ENCODE measurements at regions not wholly inside any gene's neighbourhood (a gene's known extent, or its start where the extent isn't known, plus 50 kb on each side); places are given as distances from the start of the nearest gene placed in this dataset.

DNA sequence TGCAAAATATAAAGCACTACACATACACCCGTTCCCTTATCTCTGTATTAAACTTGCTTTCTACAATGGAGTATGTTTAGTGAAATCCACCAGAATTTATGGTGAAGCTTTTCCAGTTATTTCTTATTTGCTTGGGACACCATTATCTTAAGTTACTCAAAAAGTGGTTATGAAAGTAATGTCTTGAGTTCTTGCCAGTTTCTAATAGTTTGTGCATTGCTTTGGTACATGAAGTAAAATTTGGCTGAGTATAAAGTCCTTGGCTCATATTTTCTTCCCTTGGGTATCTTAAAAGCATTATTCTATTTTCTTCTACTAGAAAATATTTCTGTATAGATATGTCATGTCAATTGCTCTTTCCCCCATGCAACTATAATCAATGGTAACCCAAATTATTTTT, 85.2 kb downstream of the POLR1F start:
- H3K4me3 Mint-ChIP-seq (ENCODE audit: unreplicated experiment) = no peak overlapping the region
- no peaks in the 10 kb centered on the region for H3K36me3 Mint-ChIP-seq (ENCODE audit: insufficient read depth, unreplicated experiment)
- TF ChIP-seq CTCF (IDR thresholded peaks at IDR 0.05; ENCODE audit: unreplicated experiment) = no peak
- peaks cover 31% of the 10 kb centered on the region for H3K4me1 Mint-ChIP-seq (ENCODE audit: insufficient read depth, unreplicated experiment)
- intact Hi-C loops (cut with micrococcal nuclease) = loop anchor here (5.0 kb wide), 3 partner anchors 61 to 1271 kb away; no protein-coding TSS in a partner anchor
- DNase-seq (ENCODE audit: unreplicated experiment) = no peak
- H3K27me3 Mint-ChIP-seq (ENCODE audit: insufficient read depth, unreplicated experiment) = no peaks in the 10 kb centered on the region
- no TSS peak for BruUV-seq (replicated peaks)
- ChIA-PET CTCF (no interaction called here), POLR2A (no interaction called here)
- H3K27ac Mint-ChIP-seq (ENCODE audit: low read depth, unreplicated experiment) = no peak overlapping the region
- H3K9me3 Mint-ChIP-seq (ENCODE audit: unreplicated experiment) = no peaks in the 10 kb centered on the region

GRCh38 chr7:19621740-19622139, 87.1 kb downstream of the POLR1F start:
- Mint-ChIP-seq H3K27me3 (ENCODE audit: insufficient read depth, unreplicated experiment) (no peaks in the 10 kb centered on the region), H3K4me1 (ENCODE audit: insufficient read depth, unreplicated experiment) (peaks cover 33% of the 10 kb centered on the region), H3K9me3 (ENCODE audit: unreplicated experiment) (peaks cover 6% of the 10 kb centered on the region), H3K4me3 (ENCODE audit: unreplicated experiment) (no peak overlapping the region), H3K27ac (ENCODE audit: low read depth, unreplicated experiment) (peak overlapping the region; percentile 89), H3K36me3 (ENCODE audit: insufficient read depth, unreplicated experiment) (no peaks in the 10 kb centered on the region)
- intact Hi-C loops (cut with micrococcal nuclease) = loop anchor here (1.0 to 5.0 kb wide), 6 partner anchors 59 to 1269 kb away; no protein-coding TSS in a partner anchor
- CTCF ChIA-PET = interaction anchor here (0.7 to 3.9 kb wide), 6 partner anchors 70 to 1269 kb away, joined by 3 to 32 read pairs (median 3); no protein-coding TSS in a partner anchor
- POLR2A ChIA-PET = interaction anchor here (0.8 to 3.9 kb wide), 4 partner anchors 43 to 628 kb away, joined by 3 to 26 read pairs (median 4); partner anchors contain the start of gene TWIST1
- BruUV-seq (replicated peaks) = no TSS peak
- peak; percentile 34 for TF ChIP-seq CTCF (IDR thresholded peaks at IDR 0.05; ENCODE audit: unreplicated experiment)
- peak; percentile 67 for DNase-seq (ENCODE audit: unreplicated experiment)

- no peak for TF ChIP-seq CTCF (IDR thresholded peaks at IDR 0.05; ENCODE audit: unreplicated experiment)
- Mint-ChIP-seq H3K27me3 (ENCODE audit: insufficient read depth, unreplicated experiment) (no peaks in the 10 kb centered on the region), H3K4me3 (ENCODE audit: unreplicated experiment) (no peak overlapping the region), H3K9me3 (ENCODE audit: unreplicated experiment) (peaks cover 13% of the 10 kb centered on the region), H3K36me3 (ENCODE audit: insufficient read depth, unreplicated experiment) (no peaks in the 10 kb centered on the region), H3K4me1 (ENCODE audit: insufficient read depth, unreplicated experiment) (peaks cover 33% of the 10 kb centered on the region), H3K27ac (ENCODE audit: low read depth, unreplicated experiment) (peak overlapping the region; percentile 89)
- DNase-seq (ENCODE audit: unreplicated experiment) = peak; percentile 76
- BruUV-seq (replicated peaks) = no TSS peak
- ChIA-PET CTCF (interaction anchor here (0.6 to 3.9 kb wide), 12 partner anchors 30 to 1030 kb away, joined by 3 to 32 read pairs (median 3); no protein-coding TSS in a partner anchor), POLR2A (interaction anchor here (1.0 to 3.9 kb wide), 6 partner anchors 44 to 501 kb away, joined by 3 to 26 read pairs (median 6); partner anchors contain the start of gene POLR1F)
- intact Hi-C loops (cut with micrococcal nuclease) = loop anchor here (5.0 kb wide), 3 partner anchors 58 to 1268 kb away; no protein-coding TSS in a partner anchor
Measured at GRCh38 chr7:19620470-19620869, 88.4 kb downstream of the POLR1F start.

GRCh38 chr7:19619122-19619521, 89.7 kb downstream of the POLR1F start:
- no peak for TF ChIP-seq CTCF (IDR thresholded peaks at IDR 0.05; ENCODE audit: unreplicated experiment)
- Mint-ChIP-seq H3K36me3 (ENCODE audit: insufficient read depth, unreplicated experiment) (no peaks in the 10 kb centered on the region), H3K9me3 (ENCODE audit: unreplicated experiment) (peaks cover 13% of the 10 kb centered on the region), H3K4me3 (ENCODE audit: unreplicated experiment) (no peak overlapping the region), H3K27me3 (ENCODE audit: insufficient read depth, unreplicated experiment) (no peaks in the 10 kb centered on the region), H3K27ac (ENCODE audit: low read depth, unreplicated experiment) (peak overlapping the region; percentile 89), H3K4me1 (ENCODE audit: insufficient read depth, unreplicated experiment) (peaks cover 33% of the 10 kb centered on the region)
- no TSS peak for BruUV-seq (replicated peaks)
- peak; percentile 75 for DNase-seq (ENCODE audit: unreplicated experiment)
- ChIA-PET CTCF (interaction anchor here (0.6 to 3.9 kb wide), 7 partner anchors 10 to 1266 kb away, joined by 3 to 32 read pairs (median 3); partner anchors contain the start of gene TWIST1), POLR2A (interaction anchor here (0.6 to 3.9 kb wide), 8 partner anchors 9 to 1028 kb away, joined by 3 to 26 read pairs (median 4); no protein-coding TSS in a partner anchor)
- intact Hi-C loops (cut with micrococcal nuclease) = no loop called here
